HUES6 (cell line): ENCODE measurements at regions not wholly inside any gene's neighbourhood (a gene's known extent, or its start where the extent isn't known, plus 50 kb on each side); places are given as distances from the start of the nearest gene placed in this dataset.

ENCODE experiments used
- H3K27ac ChIP-seq: 2 replicates; pipeline ENCODE4 v1.7.0; 2013; ENCODE audit warnings: low read depth, mild to moderate bottlenecking, low read length, inconsistent platforms
- H3K27me3 ChIP-seq: 2 replicates; pipeline ENCODE4 v1.6.1; 2013; ENCODE audit warnings: low read length; ENCODE audit not compliant: control insufficient read depth, insufficient read depth
- H3K36me3 ChIP-seq: 2 replicates; pipeline ENCODE4 v1.6.1; 2013; ENCODE audit warnings: low read length; ENCODE audit not compliant: control insufficient read depth, insufficient read depth
- H3K4me1 ChIP-seq: 2 replicates; pipeline ENCODE4 v1.6.1; 2013; ENCODE audit warnings: low read length; ENCODE audit not compliant: control insufficient read depth, insufficient read depth
- H3K4me3 ChIP-seq: 2 replicates; pipeline ENCODE4 v1.5.1; 2013; ENCODE audit warnings: low read depth, low read length
- H3K9ac ChIP-seq: one replicate; pipeline ENCODE4 v1.6.1; 2013; ENCODE audit warnings: mild to moderate bottlenecking, low read length
- H3K9me3 ChIP-seq: 2 replicates; pipeline ENCODE4 v1.6.1; 2013; ENCODE audit warnings: low read depth, low read length; ENCODE audit not compliant: control insufficient read depth, insufficient read depth

- H3K9ac ChIP-seq = no peak overlapping the region
- H3K36me3 ChIP-seq = no peaks in the 10 kb centered on the region
- no peaks in the 10 kb centered on the region for H3K9me3 ChIP-seq
- no peaks in the 10 kb centered on the region for H3K4me1 ChIP-seq
- peaks cover 35% of the 10 kb centered on the region for H3K27me3 ChIP-seq
- no peak overlapping the region for H3K4me3 ChIP-seq
- H3K27ac ChIP-seq = no peak overlapping the region
Observed at GRCh38 chr2:176544991-176545956, 276.0 kb downstream of the MTX2 start.

GRCh38 chr2:176546550-176546949, 277.3 kb downstream of the MTX2 start:
- Histone ChIP-seq H3K4me3 (no peak overlapping the region), H3K36me3 (no peaks in the 10 kb centered on the region), H3K9me3 (no peaks in the 10 kb centered on the region), H3K4me1 (no peaks in the 10 kb centered on the region), H3K27me3 (peaks cover 41% of the 10 kb centered on the region), H3K27ac (no peak overlapping the region), H3K9ac (no peak overlapping the region)

GRCh38 chr2:176552501-176553135, 283.4 kb downstream of the MTX2 start:
- Histone ChIP-seq H3K36me3 (no peaks in the 10 kb centered on the region), H3K4me3 (no peak overlapping the region), H3K27ac (no peak overlapping the region), H3K27me3 (peaks cover 73% of the 10 kb centered on the region), H3K4me1 (0 out of 2 replicates have a peak, but pooled peaks cover 6% of the 10 kb centered on the region), H3K9ac (no peak overlapping the region), H3K9me3 (no peaks in the 10 kb centered on the region)

GRCh38 chr2:176553685-176554100, 284.5 kb downstream of the MTX2 start:
- Histone ChIP-seq H3K36me3 (no peaks in the 10 kb centered on the region), H3K4me1 (0 out of 2 replicates have a peak, but pooled peaks cover 6% of the 10 kb centered on the region), H3K27ac (no peak overlapping the region), H3K9ac (no peak overlapping the region), H3K27me3 (peaks cover 71% of the 10 kb centered on the region), H3K9me3 (no peaks in the 10 kb centered on the region), H3K4me3 (peak overlapping the region; percentile 64)

GRCh38 chr2:176554101-176555048, 285.1 kb downstream of the MTX2 start:
- Histone ChIP-seq H3K9ac (no peak overlapping the region), H3K27ac (no peak overlapping the region), H3K4me1 (0 out of 2 replicates have a peak, but pooled peaks cover 6% of the 10 kb centered on the region), H3K9me3 (no peaks in the 10 kb centered on the region), H3K36me3 (no peaks in the 10 kb centered on the region), H3K4me3 (peak overlapping the region; percentile 64), H3K27me3 (peaks cover 68% of the 10 kb centered on the region)

- Histone ChIP-seq H3K4me1 (0 out of 2 replicates have a peak, but pooled peaks cover 6% of the 10 kb centered on the region), H3K27ac (no peak overlapping the region), H3K27me3 (peaks cover 64% of the 10 kb centered on the region), H3K36me3 (no peaks in the 10 kb centered on the region), H3K4me3 (no peak overlapping the region), H3K9me3 (no peaks in the 10 kb centered on the region), H3K9ac (no peak overlapping the region)
Observed at GRCh38 chr2:176555112-176555511, 285.9 kb downstream of the MTX2 start.

- no peaks in the 10 kb centered on the region for H3K36me3 ChIP-seq
- 0 out of 2 replicates have a peak, but pooled peaks cover 6% of the 10 kb centered on the region for H3K4me1 ChIP-seq
- H3K4me3 ChIP-seq = no peak overlapping the region
- H3K9ac ChIP-seq = no peak overlapping the region
- H3K27ac ChIP-seq = no peak overlapping the region
- no peaks in the 10 kb centered on the region for H3K9me3 ChIP-seq
- H3K27me3 ChIP-seq = peaks cover 60% of the 10 kb centered on the region
Observed at GRCh38 chr2:176555781-176556180, 286.5 kb downstream of the MTX2 start.

GRCh38 chr2:176556373-176556772, 287.1 kb downstream of the MTX2 start:
- Histone ChIP-seq H3K27ac (no peak overlapping the region), H3K27me3 (peaks cover 59% of the 10 kb centered on the region), H3K9me3 (no peaks in the 10 kb centered on the region), H3K36me3 (no peaks in the 10 kb centered on the region), H3K4me1 (0 out of 2 replicates have a peak, but pooled peaks cover 6% of the 10 kb centered on the region), H3K9ac (no peak overlapping the region), H3K4me3 (no peak overlapping the region)

- Histone ChIP-seq H3K9ac (no peak overlapping the region), H3K27ac (no peak overlapping the region), H3K36me3 (no peaks in the 10 kb centered on the region), H3K9me3 (no peaks in the 10 kb centered on the region), H3K4me3 (no peak overlapping the region), H3K4me1 (0 out of 2 replicates have a peak, but pooled peaks cover 6% of the 10 kb centered on the region), H3K27me3 (peaks cover 59% of the 10 kb centered on the region)
Observed at GRCh38 chr2:176557821-176558220, 288.6 kb downstream of the MTX2 start.

- H3K36me3 ChIP-seq = no peaks in the 10 kb centered on the region
- H3K27ac ChIP-seq = no peak overlapping the region
- no peak overlapping the region for H3K4me3 ChIP-seq
- no peak overlapping the region for H3K9ac ChIP-seq
- H3K27me3 ChIP-seq = peaks cover 51% of the 10 kb centered on the region
- no peaks in the 10 kb centered on the region for H3K9me3 ChIP-seq
- 0 out of 2 replicates have a peak, but pooled peaks cover 6% of the 10 kb centered on the region for H3K4me1 ChIP-seq
Observed at GRCh38 chr2:176558574-176559140, 289.4 kb downstream of the MTX2 start.
